Left lung (tissue), 4 donors: ENCODE measurements at regions not wholly inside any gene's neighbourhood (a gene's known extent, or its start where the extent isn't known, plus 50 kb on each side); places are given as distances from the start of the nearest gene placed in this dataset.

ENCODE experiments used
- ATAC-seq: fragments of 200-7000 bp; cut with Tn5 transposase; one replicate; pipeline ENCODE4 v1.9.1; 2020; ENCODE audit warnings: moderate library complexity
- DNase-seq, 4 donors: peaks; one replicate each; pipeline ENCODE4 v3.0.0-alpha.2; 2013 to 2020
- H3K27ac ChIP-seq, 2 donors: fragments of 200-600 bp; sonication (generic) in 1 of 2; one replicate each; pipeline versions ENCODE4 v1.5.0 to v1.8.0; 2020 to 2021
- H3K27me3 ChIP-seq, 2 donors: fragments of 200-600 bp; sonication (generic) in 1 of 2; one replicate each; pipeline versions ENCODE4 v1.5.0 to v1.8.0; 2020 to 2021
- H3K36me3 ChIP-seq, 2 donors: fragments of 200-600 bp; sonication (generic) in 1 of 2; one replicate each; pipeline versions ENCODE4 v1.5.0 to v1.8.0; 2020 to 2021
- H3K4me1 ChIP-seq, 2 donors: fragments of 200-600 bp; one replicate each; pipeline ENCODE4 v1.8.0; 2021
- H3K4me3 ChIP-seq, 2 donors: fragments of 200-600 bp; sonication (generic) in 1 of 2; one replicate each; pipeline versions ENCODE4 v1.5.0 to v1.8.0; 2020 to 2021; ENCODE audit warnings: mild to moderate bottlenecking in 1 of 2
- H3K9me3 ChIP-seq, 2 donors: fragments of 200-600 bp; sonication (generic) in 1 of 2; one replicate each; pipeline versions ENCODE4 v1.5.0 to v1.8.0; 2020 to 2021
- intact Hi-C, 2 donors: fragments of 100-400 bp; cut with DNase I; formaldehyde crosslinking; loops; one replicate each; pipeline versions ENCODE4 v1.11.2 to v1.14.2; 2022
- TF ChIP-seq, protein P1 (sequence below), 2 donors: fragments of 200-600 bp; sonication (generic) in 1 of 2; IDR thresholded peaks; one replicate each; pipeline versions ENCODE4 v1.5.0 to v1.8.0; 2021; ENCODE audit warnings: antibody characterized with exemption in 2 of 2
- donor health status: DM: no; HTN: yes; CAD: no.
- donor health status: DM: no; HTN: no; CAD: no.

- no peak for DNase-seq
- no peaks in the 10 kb centered on the region for H3K9me3 ChIP-seq
- H3K27me3 ChIP-seq: peaks cover 7 to 12% of the 10 kb centered on the region in 2 donors
- no peak overlapping the region for H3K4me3 ChIP-seq
- intact Hi-C loops: no loop called here
- no peaks in the 10 kb centered on the region for H3K36me3 ChIP-seq
- H3K4me1 ChIP-seq: no peaks in the 10 kb centered on the region
- H3K27ac ChIP-seq: no peak overlapping the region
- no peak for ATAC-seq
- TF ChIP-seq, protein P1, sequence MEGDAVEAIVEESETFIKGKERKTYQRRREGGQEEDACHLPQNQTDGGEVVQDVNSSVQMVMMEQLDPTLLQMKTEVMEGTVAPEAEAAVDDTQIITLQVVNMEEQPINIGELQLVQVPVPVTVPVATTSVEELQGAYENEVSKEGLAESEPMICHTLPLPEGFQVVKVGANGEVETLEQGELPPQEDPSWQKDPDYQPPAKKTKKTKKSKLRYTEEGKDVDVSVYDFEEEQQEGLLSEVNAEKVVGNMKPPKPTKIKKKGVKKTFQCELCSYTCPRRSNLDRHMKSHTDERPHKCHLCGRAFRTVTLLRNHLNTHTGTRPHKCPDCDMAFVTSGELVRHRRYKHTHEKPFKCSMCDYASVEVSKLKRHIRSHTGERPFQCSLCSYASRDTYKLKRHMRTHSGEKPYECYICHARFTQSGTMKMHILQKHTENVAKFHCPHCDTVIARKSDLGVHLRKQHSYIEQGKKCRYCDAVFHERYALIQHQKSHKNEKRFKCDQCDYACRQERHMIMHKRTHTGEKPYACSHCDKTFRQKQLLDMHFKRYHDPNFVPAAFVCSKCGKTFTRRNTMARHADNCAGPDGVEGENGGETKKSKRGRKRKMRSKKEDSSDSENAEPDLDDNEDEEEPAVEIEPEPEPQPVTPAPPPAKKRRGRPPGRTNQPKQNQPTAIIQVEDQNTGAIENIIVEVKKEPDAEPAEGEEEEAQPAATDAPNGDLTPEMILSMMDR (IDR thresholded peaks at IDR 0.05): no peak
Measured at GRCh38 chr1:38310079-38310478, 263.5 kb upstream of the POU3F1 start.

GRCh38 chr1:38308780-38309179, 262.2 kb upstream of the POU3F1 start:
- Histone ChIP-seq H3K27me3 (peaks cover 7 to 19% of the 10 kb centered on the region in 2 donors), H3K4me3 (no peak overlapping the region), H3K9me3 (no peaks in the 10 kb centered on the region), H3K27ac (no peak overlapping the region), H3K4me1 (no peaks in the 10 kb centered on the region), H3K36me3 (no peaks in the 10 kb centered on the region)
- intact Hi-C loops: no loop called here
- ATAC-seq: no peak
- TF ChIP-seq, protein P1 (IDR thresholded peaks at IDR 0.05): no peak
- DNase-seq: no peak

DNA sequence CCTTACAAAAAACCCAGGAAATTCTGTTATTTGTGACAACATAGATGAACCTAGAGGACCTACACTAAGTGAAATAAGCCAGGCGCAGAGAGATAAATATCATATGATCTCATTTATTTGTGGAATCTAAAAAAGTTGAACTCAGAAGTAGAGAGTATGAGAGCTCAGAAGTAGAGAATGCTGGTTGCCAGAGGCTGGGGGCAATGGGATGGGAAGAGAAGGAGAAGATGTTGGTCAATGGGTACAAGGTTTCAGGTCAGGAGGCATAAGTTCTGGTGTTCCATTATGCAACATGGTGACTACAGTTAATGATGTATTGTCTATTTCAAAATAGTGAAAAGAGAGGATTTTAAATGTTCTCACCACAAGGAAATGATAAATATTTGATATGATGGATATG, 259.1 kb upstream of the POU3F1 start:
- intact Hi-C loops: no loop called here
- Histone ChIP-seq H3K4me3 (no peak overlapping the region), H3K27me3 (peaks cover 7 to 24% of the 10 kb centered on the region in 2 donors), H3K27ac (no peak overlapping the region), H3K36me3 (no peaks in the 10 kb centered on the region), H3K9me3 (no peaks in the 10 kb centered on the region), H3K4me1 (no peaks in the 10 kb centered on the region)
- ATAC-seq: no peak
- DNase-seq: no peak
- TF ChIP-seq, protein P1 (IDR thresholded peaks at IDR 0.05): no peak

- DNase-seq (no peak), ATAC-seq (no peak)
- no peaks in the 10 kb centered on the region for H3K4me1 ChIP-seq
- TF ChIP-seq, protein P1 (IDR thresholded peaks at IDR 0.05): no peak
- H3K4me3 ChIP-seq: no peak overlapping the region
- H3K9me3 ChIP-seq: no peaks in the 10 kb centered on the region
- no peaks in the 10 kb centered on the region for H3K36me3 ChIP-seq
- H3K27ac ChIP-seq: no peak overlapping the region
- H3K27me3 ChIP-seq: peaks cover 7 to 24% of the 10 kb centered on the region in 2 donors
- intact Hi-C loops: no loop called here
Measured at GRCh38 chr1:38303843-38304242, 257.2 kb upstream of the POU3F1 start.

GRCh38 chr1:38301040-38301439, 254.4 kb upstream of the POU3F1 start:
- Histone ChIP-seq H3K36me3 (no peaks in the 10 kb centered on the region), H3K4me3 (no peak overlapping the region), H3K27me3 (peaks cover 3 to 26% of the 10 kb centered on the region in 2 donors), H3K9me3 (no peaks in the 10 kb centered on the region), H3K4me1 (no peaks in the 10 kb centered on the region), H3K27ac (no peak overlapping the region)
- no peak for ATAC-seq
- no peak for DNase-seq
- intact Hi-C loops: no loop called here
- TF ChIP-seq, protein P1 (IDR thresholded peaks at IDR 0.05): no peak
